ENCODE measurements at regions not wholly inside any gene's neighbourhood (a gene's known extent, or its start where the extent isn't known, plus 50 kb on each side); places are given as distances from the start of the nearest gene placed in this dataset.
"Not testable (repeated sequence)": the region's sequence is repeated elsewhere in the genome, so short reads cannot be mapped to it uniquely, and the experiment has no call there.

DNA sequence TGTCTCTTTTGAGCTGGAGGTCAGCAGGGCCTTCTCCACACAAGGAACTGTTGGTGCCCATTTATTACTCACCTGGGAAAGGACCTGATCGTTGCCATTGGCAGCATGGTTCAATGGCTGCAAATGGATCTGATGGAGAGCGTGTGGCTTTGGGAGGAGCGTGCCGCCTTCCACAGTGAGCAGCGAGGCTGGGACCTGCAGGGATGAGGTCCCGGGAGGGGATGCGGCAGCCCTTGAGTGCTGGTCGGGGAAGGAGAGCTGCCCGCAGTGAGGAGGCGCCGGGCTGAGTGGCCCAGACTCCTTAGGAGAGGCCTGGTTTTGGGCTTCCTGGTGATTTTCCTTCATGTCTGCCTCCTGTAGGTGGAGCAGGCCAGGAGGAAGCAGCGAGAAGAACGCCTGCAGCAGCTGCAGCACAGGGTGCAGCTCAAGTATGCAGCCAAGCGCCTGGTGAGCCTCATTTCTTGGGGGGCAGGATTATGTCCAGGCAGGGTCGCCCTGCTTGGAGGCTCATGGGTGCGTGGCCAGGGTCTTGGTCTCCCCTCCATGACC, 86.0 kb upstream of the PZP start:
- not testable (repeated sequence) for H3K4me1 Mint-ChIP-seq; H3K27ac ChIP-seq (ENCODE audit: low read depth); H3K4me3 Mint-ChIP-seq

DNA sequence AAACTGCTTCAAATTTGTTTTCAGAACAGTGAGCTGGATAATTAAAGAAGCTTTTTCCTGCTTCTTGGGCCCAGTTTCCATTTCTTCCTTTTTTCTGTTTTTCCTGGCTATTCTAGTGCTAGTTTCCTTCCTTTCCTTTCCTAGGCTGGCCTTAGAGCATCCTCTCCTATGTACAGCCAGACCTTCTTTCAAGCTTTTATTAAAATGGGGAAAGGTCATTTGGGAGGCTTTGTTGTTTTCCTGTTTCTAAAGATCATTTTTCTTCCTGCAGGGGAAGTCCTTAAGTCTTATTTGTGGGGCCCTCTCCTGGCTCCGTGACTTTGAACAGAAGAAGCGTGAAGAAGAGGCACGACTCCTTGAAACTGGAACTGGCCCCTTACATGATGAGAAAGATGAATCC, 85.2 kb upstream of the PZP start:
- not testable (repeated sequence) for H3K4me2 ChIP-seq; H3K27me3 ChIP-seq (ENCODE audit: insufficient read depth); H2AFZ ChIP-seq; H3K27me3 Mint-ChIP-seq (ENCODE audit: insufficient read depth, low read depth, poor library complexity); H3F3A ChIP-seq (replicated peaks; ENCODE audit: low read depth); H3K79me2 ChIP-seq (replicated peaks; ENCODE audit: insufficient read depth); H3K4me3 ChIP-seq; DNase-seq (ENCODE audit: low spot score); ATAC-seq; H3K4me1 ChIP-seq (ENCODE audit: insufficient read depth); H3K27ac Mint-ChIP-seq; H3K9me2 ChIP-seq (ENCODE audit: insufficient read depth); H3K4me1 Mint-ChIP-seq; H3K36me3 Mint-ChIP-seq (ENCODE audit: low read depth); H3K36me3 ChIP-seq (ENCODE audit: insufficient read depth); H4K20me1 ChIP-seq (replicated peaks; ENCODE audit: insufficient read depth); H3K4me3 Mint-ChIP-seq; H3K27ac ChIP-seq (ENCODE audit: low read depth); H3K9me3 Mint-ChIP-seq

More for the DNA sequence above, 86.0 kb upstream of the PZP start:
- ATAC-seq; H3K36me3 Mint-ChIP-seq (ENCODE audit: low read depth); H3K27me3 Mint-ChIP-seq (ENCODE audit: insufficient read depth, low read depth, poor library complexity); H3K4me1 ChIP-seq (ENCODE audit: insufficient read depth); H3K27ac Mint-ChIP-seq; H3K4me2 ChIP-seq; H3K36me3 ChIP-seq (ENCODE audit: insufficient read depth); H4K20me1 ChIP-seq (replicated peaks; ENCODE audit: insufficient read depth); H3K27me3 ChIP-seq (ENCODE audit: insufficient read depth); H3K9me3 Mint-ChIP-seq; DNase-seq (ENCODE audit: low spot score); H3F3A ChIP-seq (replicated peaks; ENCODE audit: low read depth); H3K9me2 ChIP-seq (ENCODE audit: insufficient read depth); H3K79me2 ChIP-seq (replicated peaks; ENCODE audit: insufficient read depth); H3K4me3 ChIP-seq; H2AFZ ChIP-seq: not testable (repeated sequence)

DNA sequence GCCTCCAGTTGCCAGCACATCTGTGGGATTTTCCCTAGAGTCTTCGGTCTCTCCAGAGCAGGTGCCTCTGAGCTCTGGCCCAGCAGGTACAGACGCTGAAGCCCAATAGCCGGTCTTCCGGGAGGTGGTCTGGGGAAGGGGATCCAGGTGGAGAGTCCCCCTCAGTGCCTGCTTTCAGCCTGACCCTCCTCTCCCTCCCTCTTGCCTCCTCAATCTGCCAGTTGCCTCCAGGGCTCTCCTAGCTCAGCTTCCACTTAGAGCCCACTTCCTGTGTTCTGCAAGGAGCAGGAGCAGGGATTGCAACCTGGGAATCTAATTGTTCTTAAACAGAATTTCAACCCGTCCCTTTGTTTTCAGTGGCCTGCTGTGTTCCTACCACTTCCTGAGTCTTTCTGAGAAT, 81.8 kb upstream of the PZP start:
- not testable (repeated sequence) for H3K36me3 ChIP-seq (ENCODE audit: insufficient read depth); H3K4me3 ChIP-seq; H3K9me3 Mint-ChIP-seq; H3K4me1 Mint-ChIP-seq; H3K9me2 ChIP-seq (ENCODE audit: insufficient read depth); H3K4me3 Mint-ChIP-seq; H3K4me1 ChIP-seq (ENCODE audit: insufficient read depth); H4K20me1 ChIP-seq (replicated peaks; ENCODE audit: insufficient read depth); H3K27ac Mint-ChIP-seq; H3K36me3 Mint-ChIP-seq (ENCODE audit: low read depth); H3K4me2 ChIP-seq; H3K79me2 ChIP-seq (replicated peaks; ENCODE audit: insufficient read depth); H3K27ac ChIP-seq (ENCODE audit: low read depth); H3F3A ChIP-seq (replicated peaks; ENCODE audit: low read depth); H3K27me3 Mint-ChIP-seq (ENCODE audit: insufficient read depth, low read depth, poor library complexity); H3K27me3 ChIP-seq (ENCODE audit: insufficient read depth); H2AFZ ChIP-seq; DNase-seq (ENCODE audit: low spot score)
- peak; percentile 53 for ATAC-seq

DNA sequence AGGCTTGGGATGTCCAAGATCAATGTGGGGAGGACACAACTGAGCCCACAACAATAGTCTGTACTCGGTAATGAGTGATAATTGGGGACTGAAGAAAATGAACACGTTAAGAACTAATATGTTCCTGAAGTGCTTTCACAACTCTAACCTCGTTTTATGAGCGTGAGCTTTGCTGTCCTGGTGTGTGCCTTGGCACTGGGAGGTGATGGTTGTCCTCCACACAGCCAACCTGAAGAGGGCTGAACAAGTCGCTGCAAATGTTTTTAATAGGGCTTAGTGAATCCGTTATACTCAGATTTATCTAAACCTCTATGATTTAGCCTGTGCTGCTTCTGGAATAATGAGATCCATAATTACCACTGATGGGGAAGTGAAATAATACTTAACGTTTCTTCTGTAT, 76.5 kb upstream of the PZP start:
- H3K36me3 Mint-ChIP-seq (ENCODE audit: low read depth); H3K9me3 Mint-ChIP-seq; H3K4me3 ChIP-seq; H3K4me1 ChIP-seq (ENCODE audit: insufficient read depth); H3K9me2 ChIP-seq (ENCODE audit: insufficient read depth); H3K4me2 ChIP-seq; DNase-seq (ENCODE audit: low spot score); H3K36me3 ChIP-seq (ENCODE audit: insufficient read depth); H3K27ac Mint-ChIP-seq; ATAC-seq; H3K4me1 Mint-ChIP-seq; H3K79me2 ChIP-seq (replicated peaks; ENCODE audit: insufficient read depth); H3F3A ChIP-seq (replicated peaks; ENCODE audit: low read depth); H3K27ac ChIP-seq (ENCODE audit: low read depth); H3K27me3 Mint-ChIP-seq (ENCODE audit: insufficient read depth, low read depth, poor library complexity); H3K27me3 ChIP-seq (ENCODE audit: insufficient read depth); H2AFZ ChIP-seq; H4K20me1 ChIP-seq (replicated peaks; ENCODE audit: insufficient read depth): not testable (repeated sequence)
- H3K4me3 Mint-ChIP-seq = peak overlapping the region; percentile 64

DNA sequence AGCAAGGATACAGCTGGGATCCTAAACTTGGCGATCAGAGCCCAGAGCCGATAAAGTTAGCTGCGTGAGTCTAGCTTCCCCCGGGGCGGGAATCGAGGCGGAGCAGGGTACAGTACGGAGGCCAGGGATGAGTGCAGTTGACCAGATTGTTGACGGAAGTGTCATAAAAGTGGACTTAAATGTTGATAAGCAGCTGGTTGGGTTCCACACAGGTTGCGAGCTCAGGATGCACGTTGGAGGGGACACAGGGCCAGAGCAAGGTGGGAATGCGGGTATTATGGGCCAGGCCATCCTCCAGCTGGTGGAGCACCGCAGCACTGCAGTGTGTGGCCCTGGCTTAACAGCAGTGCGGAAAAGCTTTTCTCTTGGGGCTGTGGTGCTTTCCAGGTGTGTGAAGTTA, 76.0 kb upstream of the PZP start:
- H3K4me3 Mint-ChIP-seq = peak overlapping the region; percentile 54; the same call in 2 of the 3 replicates
- H3K27ac Mint-ChIP-seq = not testable (repeated sequence)

DNA sequence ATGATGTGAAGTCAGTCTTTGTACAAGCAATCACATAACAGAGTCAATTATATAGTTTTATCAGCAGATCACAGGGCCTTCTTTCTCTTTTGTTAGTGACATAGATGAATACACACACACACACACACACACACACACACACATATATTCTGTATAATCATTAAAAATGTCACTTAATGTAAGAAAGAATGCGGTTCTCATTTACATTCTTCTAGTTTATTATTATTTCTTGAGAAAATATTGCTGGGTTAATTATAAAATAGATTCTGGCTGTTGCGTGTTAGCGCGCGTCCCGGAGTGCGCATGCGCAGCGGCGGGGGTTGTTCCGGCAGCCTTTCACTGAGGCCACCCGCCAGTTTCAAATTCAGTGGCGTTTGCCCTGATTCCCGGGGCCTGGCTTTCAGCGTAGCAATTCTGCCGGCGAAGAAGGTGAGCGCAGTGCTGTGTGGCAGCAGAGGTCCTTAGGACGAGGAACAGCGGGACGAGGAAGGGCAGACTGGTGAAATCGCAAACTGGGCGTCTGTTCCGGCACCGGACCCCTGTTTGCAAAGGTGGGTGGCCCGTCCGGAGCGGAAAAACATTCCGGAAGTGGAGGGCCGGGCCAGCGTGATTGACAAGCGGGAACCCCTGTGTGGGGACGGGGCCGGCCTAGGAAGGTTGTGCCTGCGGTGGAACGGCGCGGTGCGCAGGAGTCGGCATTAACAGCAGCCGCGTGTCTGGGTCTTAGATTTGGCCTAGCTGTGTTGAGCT, 75.3 kb upstream of the PZP start:
- DNase-seq (ENCODE audit: low spot score) = peak; percentile 51
- H3K36me3 ChIP-seq (ENCODE audit: insufficient read depth); H3K27me3 ChIP-seq (ENCODE audit: insufficient read depth); H3K4me1 Mint-ChIP-seq; H3K36me3 Mint-ChIP-seq (ENCODE audit: low read depth); H3K79me2 ChIP-seq (replicated peaks; ENCODE audit: insufficient read depth); H3K9me2 ChIP-seq (ENCODE audit: insufficient read depth); H3K27me3 Mint-ChIP-seq (ENCODE audit: insufficient read depth, low read depth, poor library complexity); H3K9me3 Mint-ChIP-seq; H4K20me1 ChIP-seq (replicated peaks; ENCODE audit: insufficient read depth); H3F3A ChIP-seq (replicated peaks; ENCODE audit: low read depth); H3K4me1 ChIP-seq (ENCODE audit: insufficient read depth): not testable (repeated sequence)
- peak overlapping the region; percentile 74 for H3K4me3 Mint-ChIP-seq
- Histone ChIP-seq H2AFZ (peak overlapping the region; percentile 61; the same call in 1 of the 2 replicates), H3K4me2 (peak overlapping the region; percentile 61), H3K27ac (ENCODE audit: low read depth) (peak overlapping the region; percentile 74; the same call in 1 of the 2 replicates), H3K4me3 (peak overlapping the region; percentile 47)
- peak overlapping the region; percentile 83; the same call in 1 of the 2 replicates for H3K27ac Mint-ChIP-seq
- peak; percentile 71 for ATAC-seq

More for the DNA sequence above, 76.0 kb upstream of the PZP start:
- not testable (repeated sequence) for H3K9me2 ChIP-seq (ENCODE audit: insufficient read depth); H3F3A ChIP-seq (replicated peaks; ENCODE audit: low read depth); H3K4me1 Mint-ChIP-seq; H4K20me1 ChIP-seq (replicated peaks; ENCODE audit: insufficient read depth); H3K27me3 ChIP-seq (ENCODE audit: insufficient read depth); H3K36me3 Mint-ChIP-seq (ENCODE audit: low read depth); H3K9me3 Mint-ChIP-seq; H3K27me3 Mint-ChIP-seq (ENCODE audit: insufficient read depth, low read depth, poor library complexity); H3K79me2 ChIP-seq (replicated peaks; ENCODE audit: insufficient read depth); H3K4me1 ChIP-seq (ENCODE audit: insufficient read depth); H3K27ac ChIP-seq (ENCODE audit: low read depth); H2AFZ ChIP-seq; H3K36me3 ChIP-seq (ENCODE audit: insufficient read depth)
- Histone ChIP-seq H3K4me2 (peak overlapping the region; percentile 70), H3K4me3 (peak overlapping the region; percentile 47; the same call in 1 of the 2 replicates)
- ATAC-seq (peak; percentile 99), DNase-seq (ENCODE audit: low spot score) (peak; percentile 9)

Measured in GM23338 (cell line).